Activated naive CD8-positive, alpha-beta T cell treated with anti-CD3 and anti-CD28 coated beads, Interleukin-2, amount 10 ng/mL, durations not matched to agents 7 days and 5 days (primary cell): ENCODE measurements at regions not wholly inside any gene's neighbourhood (a gene's known extent, or its start where the extent isn't known, plus 50 kb on each side); places are given as distances from the start of the nearest gene placed in this dataset.

Experiments
- ATAC-seq: fragments of 150-1000 bp; cut with Tn5 transposase; one replicate; pipeline ENCODE4 v1.10.0; 2021; ENCODE audit warnings: low read depth, moderate library complexity
- POLR2A ChIA-PET: fragments of 350-600 bp; sonication (Branson Sonifier 250); formaldehyde crosslinking; loops from one replicate; lab custom pipeline; 2021; ENCODE audit warnings: antibody characterized with exemption; lab: Charles Lee
- DNase-seq: peaks from one replicate; pipeline ENCODE4 v3.0.0; 2021
- H3K27ac Mint-ChIP-seq: one replicate; pipeline ENCODE4 v1.8.0; 2022; ENCODE audit warnings: mild to moderate bottlenecking, mixed read lengths
- H3K27me3 Mint-ChIP-seq: one replicate; pipeline ENCODE4 v1.8.0; 2022; ENCODE audit warnings: mild to moderate bottlenecking, moderate library complexity, mixed read lengths
- H3K36me3 Mint-ChIP-seq: one replicate; pipeline ENCODE4 v1.8.0; 2021; ENCODE audit warnings: mild to moderate bottlenecking, mixed read lengths
- H3K4me1 Mint-ChIP-seq: one replicate; pipeline ENCODE4 v1.8.0; 2021; ENCODE audit warnings: mixed read lengths
- H3K4me3 Mint-ChIP-seq: one replicate; pipeline ENCODE4 v1.8.0; 2022; ENCODE audit warnings: mild to moderate bottlenecking, moderate library complexity, mixed read lengths
- H3K9me3 Mint-ChIP-seq: one replicate; pipeline ENCODE4 v1.8.0; 2021; ENCODE audit warnings: mixed read lengths

- POLR2A ChIA-PET, result no interaction called here
- H3K9me3 Mint-ChIP-seq, result no peaks in the 10 kb centered on the region
- H3K4me3 Mint-ChIP-seq, result no peak overlapping the region
- H3K36me3 Mint-ChIP-seq, result no peaks in the 10 kb centered on the region
- ATAC-seq, result no peak
- no peak overlapping the region for H3K27ac Mint-ChIP-seq
- no peak for DNase-seq
- no peaks in the 10 kb centered on the region for H3K27me3 Mint-ChIP-seq
- no peaks in the 10 kb centered on the region for H3K4me1 Mint-ChIP-seq
Measured at GRCh38 chr12:127722611-127723010, 544.4 kb upstream of the TMEM132C start.

DNA sequence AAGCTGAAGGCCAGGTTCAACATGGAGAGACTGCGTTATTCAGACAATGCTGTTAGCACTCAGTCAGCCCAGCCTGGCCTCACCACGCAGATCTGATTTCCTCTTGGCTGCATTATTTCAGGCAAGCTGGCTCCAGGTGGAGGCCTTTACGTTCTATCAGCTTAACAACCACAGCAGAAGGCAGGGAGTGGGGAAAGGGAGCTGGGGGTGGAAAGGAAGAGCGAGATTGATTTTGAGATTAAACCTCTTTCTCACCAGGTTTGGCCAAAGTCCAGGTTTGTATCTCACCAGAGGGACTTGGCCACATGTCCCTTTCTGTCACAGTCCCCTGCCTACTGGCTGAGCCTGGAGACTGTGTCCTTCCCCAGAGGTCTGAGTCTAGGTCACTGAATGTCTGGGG lies 543.7 kb upstream of the TMEM132C start:
- no peaks in the 10 kb centered on the region for H3K4me1 Mint-ChIP-seq

DNA sequence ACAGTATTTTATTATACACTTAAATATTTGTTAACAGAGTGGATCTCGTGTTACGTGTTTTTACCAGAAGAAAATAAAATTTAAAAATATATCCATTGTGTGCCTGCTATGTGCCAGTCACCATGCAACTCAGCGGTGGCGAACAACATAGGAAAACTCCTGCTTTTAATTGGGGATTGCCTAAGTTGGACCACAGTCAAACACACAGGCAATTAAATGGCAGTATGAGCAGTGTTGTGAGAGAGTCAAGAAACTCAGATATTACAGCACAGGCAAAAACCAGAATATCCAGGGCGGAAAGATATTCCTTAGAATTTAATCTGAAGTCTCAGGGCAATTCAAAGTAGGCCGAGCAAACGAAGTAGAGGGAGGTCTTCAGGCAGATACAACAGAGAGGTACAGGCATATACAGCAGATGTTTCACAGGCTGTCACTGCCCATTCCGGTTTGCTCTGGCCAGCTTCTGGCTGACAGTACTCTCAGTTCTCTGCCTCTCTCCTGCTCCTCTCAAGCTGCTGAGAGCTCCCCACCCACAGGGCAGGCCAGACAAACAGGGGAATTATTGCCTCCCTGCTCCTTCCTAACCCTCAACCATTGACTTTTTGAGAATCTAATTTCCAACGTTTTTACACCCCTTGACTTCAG lies 540.2 kb upstream of the TMEM132C start:
- Mint-ChIP-seq H3K27ac (no peak overlapping the region), H3K36me3 (no peaks in the 10 kb centered on the region), H3K4me1 (no peaks in the 10 kb centered on the region), H3K4me3 (no peak overlapping the region), H3K27me3 (no peaks in the 10 kb centered on the region), H3K9me3 (peaks cover 4% of the 10 kb centered on the region)
- no peak for ATAC-seq
- no peak for DNase-seq
- POLR2A ChIA-PET, result no interaction called here

More for the DNA sequence above, 543.7 kb upstream of the TMEM132C start:
- POLR2A ChIA-PET, result no interaction called here
- no peaks in the 10 kb centered on the region for H3K36me3 Mint-ChIP-seq
- DNase-seq (no peak), ATAC-seq (no peak)
- H3K9me3 Mint-ChIP-seq, result no peaks in the 10 kb centered on the region
- no peak overlapping the region for H3K4me3 Mint-ChIP-seq
- no peak overlapping the region for H3K27ac Mint-ChIP-seq
- H3K27me3 Mint-ChIP-seq, result no peaks in the 10 kb centered on the region

- Mint-ChIP-seq H3K4me1 (no peaks in the 10 kb centered on the region), H3K27ac (no peak overlapping the region), H3K36me3 (no peaks in the 10 kb centered on the region), H3K4me3 (no peak overlapping the region), H3K27me3 (no peaks in the 10 kb centered on the region), H3K9me3 (peaks cover 5% of the 10 kb centered on the region)
- POLR2A ChIA-PET, result no interaction called here
- ATAC-seq (no peak), DNase-seq (no peak)
Measured at GRCh38 chr12:127728285-127728684, 538.7 kb upstream of the TMEM132C start.

- no peaks in the 10 kb centered on the region for H3K27me3 Mint-ChIP-seq
- H3K4me1 Mint-ChIP-seq, result no peaks in the 10 kb centered on the region
- POLR2A ChIA-PET, result no interaction called here
- no peak overlapping the region for H3K4me3 Mint-ChIP-seq
- no peak overlapping the region for H3K27ac Mint-ChIP-seq
- DNase-seq (no peak), ATAC-seq (no peak)
- no peaks in the 10 kb centered on the region for H3K36me3 Mint-ChIP-seq
- peaks cover 5% of the 10 kb centered on the region for H3K9me3 Mint-ChIP-seq
Measured at GRCh38 chr12:127728729-127729128, 538.2 kb upstream of the TMEM132C start.

DNA sequence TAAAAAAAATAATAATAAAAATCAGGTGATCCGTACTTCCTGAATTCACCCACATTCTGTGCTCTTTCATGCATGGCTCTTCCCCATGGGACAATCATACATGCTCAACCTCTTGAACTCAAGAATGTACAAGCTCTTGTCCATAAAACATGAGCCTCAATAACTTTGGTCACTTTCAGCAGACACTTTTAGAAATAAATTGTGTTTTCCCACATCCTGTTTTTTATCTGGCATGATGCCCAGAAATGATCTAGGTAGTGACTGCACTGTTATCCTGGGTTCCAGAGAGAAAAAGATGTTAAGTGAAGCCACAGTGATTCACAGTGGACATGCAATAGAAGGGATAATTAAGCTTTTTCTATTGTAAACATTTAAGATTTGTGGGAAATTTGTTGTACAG lies 537.6 kb upstream of the TMEM132C start:
- POLR2A ChIA-PET, result no interaction called here
- peaks cover 5% of the 10 kb centered on the region for H3K9me3 Mint-ChIP-seq
- no peaks in the 10 kb centered on the region for H3K4me1 Mint-ChIP-seq
- no peak for DNase-seq
- no peaks in the 10 kb centered on the region for H3K27me3 Mint-ChIP-seq
- H3K36me3 Mint-ChIP-seq, result no peaks in the 10 kb centered on the region
- H3K4me3 Mint-ChIP-seq, result no peak overlapping the region
- no peak for ATAC-seq
- H3K27ac Mint-ChIP-seq, result no peak overlapping the region

DNA sequence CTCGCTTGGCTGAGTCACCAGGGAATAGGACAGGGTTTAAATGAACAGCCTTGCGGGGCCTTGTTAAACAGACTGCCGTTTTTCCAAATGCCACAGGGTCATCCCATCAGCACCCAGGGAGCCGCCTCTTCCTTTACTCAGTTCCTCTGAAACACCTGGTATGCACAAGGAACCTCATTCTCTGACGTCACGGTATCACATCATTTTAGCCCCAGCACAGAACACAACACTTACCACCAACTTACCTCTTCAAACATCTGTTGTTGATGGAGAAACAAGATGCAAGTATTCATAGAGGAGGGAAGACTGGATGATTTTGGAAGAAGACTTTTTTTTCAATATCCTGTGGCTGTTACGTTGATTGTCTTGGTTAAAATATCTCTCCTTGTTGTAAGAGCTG lies 535.3 kb upstream of the TMEM132C start:
- no peak overlapping the region for H3K4me3 Mint-ChIP-seq
- H3K4me1 Mint-ChIP-seq, result no peaks in the 10 kb centered on the region
- no peaks in the 10 kb centered on the region for H3K36me3 Mint-ChIP-seq
- ATAC-seq (no peak), DNase-seq (no peak)
- H3K27me3 Mint-ChIP-seq, result no peaks in the 10 kb centered on the region
- peaks cover 8% of the 10 kb centered on the region for H3K9me3 Mint-ChIP-seq
- no peak overlapping the region for H3K27ac Mint-ChIP-seq
- POLR2A ChIA-PET, result no interaction called here

GRCh38 chr12:127742231-127742630 lies 524.7 kb upstream of the TMEM132C start:
- H3K27ac Mint-ChIP-seq, result no peak overlapping the region
- POLR2A ChIA-PET, result no interaction called here
- ATAC-seq (no peak), DNase-seq (no peak)
- H3K27me3 Mint-ChIP-seq, result no peaks in the 10 kb centered on the region
- no peaks in the 10 kb centered on the region for H3K36me3 Mint-ChIP-seq
- peaks cover 2% of the 10 kb centered on the region for H3K9me3 Mint-ChIP-seq
- H3K4me1 Mint-ChIP-seq, result no peaks in the 10 kb centered on the region
- H3K4me3 Mint-ChIP-seq, result no peak overlapping the region

- DNase-seq (no peak), ATAC-seq (no peak)
- POLR2A ChIA-PET, result no interaction called here
- Mint-ChIP-seq H3K4me3 (no peak overlapping the region), H3K36me3 (no peaks in the 10 kb centered on the region), H3K27ac (no peak overlapping the region), H3K9me3 (peaks cover 2% of the 10 kb centered on the region), H3K4me1 (no peaks in the 10 kb centered on the region), H3K27me3 (no peaks in the 10 kb centered on the region)
Measured at GRCh38 chr12:127745469-127746212, 521.3 kb upstream of the TMEM132C start.

DNA sequence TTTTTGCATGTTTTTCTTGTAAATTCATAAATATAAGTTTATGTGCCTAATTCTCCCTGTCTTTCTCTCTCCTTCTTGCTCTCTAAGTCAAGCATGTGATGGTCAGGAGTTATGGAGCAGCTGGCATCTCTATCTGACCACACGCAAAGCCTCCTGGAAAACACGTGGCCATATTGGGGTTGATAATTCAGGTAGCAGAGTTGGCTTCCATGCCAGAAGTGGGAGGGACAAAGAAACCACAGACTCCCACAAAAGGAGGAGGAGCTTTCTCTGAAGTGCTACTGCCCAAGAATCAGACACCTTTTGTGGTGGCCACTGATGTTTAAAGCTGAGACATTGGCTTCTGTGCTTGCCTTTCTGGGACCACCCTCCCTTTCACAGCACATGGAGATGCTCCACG lies 517.6 kb upstream of the TMEM132C start:
- ATAC-seq, result no peak
- POLR2A ChIA-PET, result no interaction called here

GRCh38 chr12:127750076-127750840 lies 516.7 kb upstream of the TMEM132C start:
- Mint-ChIP-seq H3K27ac (no peak overlapping the region), H3K9me3 (peaks cover 6% of the 10 kb centered on the region), H3K4me3 (no peak overlapping the region), H3K27me3 (no peaks in the 10 kb centered on the region), H3K36me3 (no peaks in the 10 kb centered on the region), H3K4me1 (no peaks in the 10 kb centered on the region)
- DNase-seq (no peak), ATAC-seq (no peak)
- POLR2A ChIA-PET, result no interaction called here

More for the DNA sequence above, 517.6 kb upstream of the TMEM132C start:
- Mint-ChIP-seq H3K4me3 (no peak overlapping the region), H3K36me3 (no peaks in the 10 kb centered on the region), H3K9me3 (peaks cover 5% of the 10 kb centered on the region), H3K4me1 (no peaks in the 10 kb centered on the region), H3K27ac (no peak overlapping the region), H3K27me3 (no peaks in the 10 kb centered on the region)
- no peak for DNase-seq

DNA sequence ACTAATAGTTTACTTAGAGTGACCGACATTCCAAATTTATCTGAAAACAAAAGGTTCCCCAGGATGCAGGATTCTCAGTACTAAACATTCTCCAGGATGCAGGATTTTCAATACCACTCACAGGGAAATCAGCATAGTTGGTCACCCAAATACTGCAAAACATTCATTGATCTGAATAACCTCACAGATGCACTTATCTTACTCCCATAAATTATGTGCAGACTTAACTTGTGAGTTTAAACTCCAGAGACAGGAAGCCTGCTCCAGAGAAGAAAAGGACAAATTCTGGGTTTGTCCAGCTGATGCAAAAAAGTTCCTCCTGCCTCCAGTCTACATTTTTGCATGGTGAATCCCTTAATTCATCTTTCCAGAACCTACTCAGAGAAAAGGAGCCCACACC lies 514.2 kb upstream of the TMEM132C start:
- DNase-seq (no peak), ATAC-seq (no peak)
- peaks cover 11% of the 10 kb centered on the region for H3K9me3 Mint-ChIP-seq
- H3K36me3 Mint-ChIP-seq, result no peaks in the 10 kb centered on the region
- POLR2A ChIA-PET, result no interaction called here
- no peaks in the 10 kb centered on the region for H3K27me3 Mint-ChIP-seq
- H3K27ac Mint-ChIP-seq, result no peak overlapping the region
- H3K4me1 Mint-ChIP-seq, result no peaks in the 10 kb centered on the region
- H3K4me3 Mint-ChIP-seq, result no peak overlapping the region

DNA sequence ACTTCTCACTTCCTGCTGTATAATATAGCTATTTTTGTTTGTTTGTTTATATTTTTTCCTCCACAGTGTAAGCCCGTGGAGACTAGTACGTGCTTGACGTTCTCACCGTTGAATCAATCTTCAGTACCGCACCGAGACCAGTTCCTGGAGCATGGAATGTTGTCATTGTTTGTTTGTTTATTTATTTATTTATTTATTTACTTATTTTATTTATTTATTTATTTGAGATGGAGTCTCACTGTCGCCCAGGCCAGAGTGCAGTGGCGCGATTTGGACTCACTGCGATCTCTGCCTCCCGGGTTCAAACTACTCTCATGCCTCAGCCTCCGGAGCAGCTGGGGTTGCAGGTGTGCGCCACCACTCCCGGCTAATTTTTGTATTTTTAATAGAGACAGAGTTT lies 506.6 kb upstream of the TMEM132C start:
- no peaks in the 10 kb centered on the region for H3K27me3 Mint-ChIP-seq
- H3K9me3 Mint-ChIP-seq, result peaks cover 15% of the 10 kb centered on the region
- H3K27ac Mint-ChIP-seq, result no peak overlapping the region
- no peak overlapping the region for H3K4me3 Mint-ChIP-seq
- H3K4me1 Mint-ChIP-seq, result no peaks in the 10 kb centered on the region
- POLR2A ChIA-PET, result no interaction called here
- no peaks in the 10 kb centered on the region for H3K36me3 Mint-ChIP-seq
- ATAC-seq (no peak), DNase-seq (no peak)

DNA sequence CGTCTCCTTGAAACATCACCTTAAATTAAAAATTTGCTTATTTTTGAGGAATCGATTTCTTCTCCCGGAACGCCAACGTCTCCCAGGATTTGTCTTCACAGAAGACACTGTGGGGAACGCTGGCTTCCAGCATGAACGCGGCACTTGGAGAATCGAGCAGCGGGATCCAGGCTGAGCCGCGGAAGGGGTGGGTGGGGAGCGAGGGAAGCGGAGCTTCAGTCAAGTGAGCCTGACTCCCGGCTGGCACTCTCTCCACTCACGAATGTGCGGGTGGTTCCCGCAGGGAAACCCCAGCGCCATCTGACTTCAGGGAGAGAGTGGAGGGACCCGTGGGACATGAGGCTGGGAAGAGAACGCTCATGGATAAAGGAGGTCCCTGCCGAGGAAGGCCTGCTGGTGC lies 506.0 kb upstream of the TMEM132C start:
- ATAC-seq (no peak), DNase-seq (no peak)
- POLR2A ChIA-PET, result no interaction called here
- Mint-ChIP-seq H3K27ac (no peak overlapping the region), H3K36me3 (no peaks in the 10 kb centered on the region), H3K9me3 (peaks cover 15% of the 10 kb centered on the region), H3K4me1 (no peaks in the 10 kb centered on the region), H3K4me3 (no peak overlapping the region), H3K27me3 (no peaks in the 10 kb centered on the region)
